ENCODE measurements at regions not wholly inside any gene's neighbourhood (a gene's known extent, or its start where the extent isn't known, plus 50 kb on each side); places are given as distances from the start of the nearest gene placed in this dataset.
"Not testable (repeated sequence)": the region's sequence is repeated elsewhere in the genome, so short reads cannot be mapped to it uniquely, and the experiment has no call there.

- 89% methylated on average over 5 of the region's 5 CpGs for WGBS (ENCODE audit: insufficient coverage)
- no peak for DNase-seq
- Histone ChIP-seq H3K36me3 (ENCODE audit: control insufficient read depth, insufficient read depth, low read length) (no peaks in the 10 kb centered on the region), H3K27me3 (ENCODE audit: control insufficient read depth, insufficient read depth, low read length) (no peaks in the 10 kb centered on the region), H3K4me1 (ENCODE audit: control insufficient read depth, insufficient read depth, low read length) (peaks cover 16% of the 10 kb centered on the region), H3K9me3 (ENCODE audit: control insufficient read depth, insufficient read depth, low read length) (peaks cover 9% of the 10 kb centered on the region), H3K4me3 (ENCODE audit: low read length) (no peak overlapping the region), H3K27ac (ENCODE audit: low read length) (no peak overlapping the region)
- Mint-ChIP-seq H3K27ac (peak overlapping the region in 1 of 2 donors; percentile 6), H3K4me3 (no peak overlapping the region), H3K4me1 (peaks cover 4 to 49% of the 10 kb centered on the region in 2 donors), H3K27me3 (ENCODE audit: low read depth in 2 of 2) (no peaks in the 10 kb centered on the region), H3K36me3 (no peaks in the 10 kb centered on the region), H3K9me3 (no peaks in the 10 kb centered on the region)
- ATAC-seq, result no peak
- intact Hi-C loops (cut with micrococcal nuclease), result no loop called here
- TF ChIP-seq CTCF (IDR thresholded peaks at IDR 0.05), result no peak
These were observed 156.1 kb downstream of the OR4M2 start for GRCh38 chr15:22236469-22236868.

- Mint-ChIP-seq H3K4me1 (peaks cover 4 to 36% of the 10 kb centered on the region in 2 donors), H3K4me3 (no peak overlapping the region)
- intact Hi-C loops (cut with micrococcal nuclease), result no loop called here
These were observed 157.6 kb downstream of the OR4M2 start for GRCh38 chr15:22237891-22238275.

GRCh38 chr15:22238276-22238958 lies 158.1 kb downstream of the OR4M2 start:
- not testable (repeated sequence) for ATAC-seq, H3K4me3 Mint-ChIP-seq
- H3K27ac Mint-ChIP-seq, result peak overlapping the region in 1 of 2 donors; percentile 70

More at GRCh38 chr15:22237891-22238275, 157.6 kb downstream of the OR4M2 start:
- 82% methylated on average over 9 of the region's 9 CpGs for WGBS (ENCODE audit: insufficient coverage)
- no peak for TF ChIP-seq CTCF (IDR thresholded peaks at IDR 0.05)
- no peak for DNase-seq
- H3K27ac ChIP-seq (ENCODE audit: low read length), result no peak overlapping the region
- H3K36me3 ChIP-seq (ENCODE audit: control insufficient read depth, insufficient read depth, low read length), result no peaks in the 10 kb centered on the region
- peaks cover 16% of the 10 kb centered on the region for H3K4me1 ChIP-seq (ENCODE audit: control insufficient read depth, insufficient read depth, low read length)
- peak overlapping the region in 1 of 2 donors; percentile 46 for H3K27ac Mint-ChIP-seq
- H3K27me3 Mint-ChIP-seq (ENCODE audit: low read depth in 2 of 2), result no peaks in the 10 kb centered on the region
- H3K27me3 ChIP-seq (ENCODE audit: control insufficient read depth, insufficient read depth, low read length), result no peaks in the 10 kb centered on the region
- H3K9me3 ChIP-seq (ENCODE audit: control insufficient read depth, insufficient read depth, low read length), result peaks cover 9% of the 10 kb centered on the region
- no peak for ATAC-seq
- H3K36me3 Mint-ChIP-seq, result no peaks in the 10 kb centered on the region
- no peak overlapping the region for H3K4me3 ChIP-seq (ENCODE audit: low read length)
- no peaks in the 10 kb centered on the region for H3K9me3 Mint-ChIP-seq

GRCh38 chr15:22238959-22239805 lies 158.9 kb downstream of the OR4M2 start:
- peak overlapping the region in 1 of 2 donors; percentile 70 for H3K27ac Mint-ChIP-seq
- WGBS (ENCODE audit: insufficient coverage), result 82% methylated on average over 17 of the region's 22 CpGs
- H3K4me1 Mint-ChIP-seq, result peaks cover 4 to 35% of the 10 kb centered on the region in 2 donors

More at GRCh38 chr15:22238276-22238958, 158.1 kb downstream of the OR4M2 start:
- H3K9me3 ChIP-seq (ENCODE audit: control insufficient read depth, insufficient read depth, low read length); H3K36me3 ChIP-seq (ENCODE audit: control insufficient read depth, insufficient read depth, low read length); H3K27me3 Mint-ChIP-seq (ENCODE audit: low read depth in 2 of 2); intact Hi-C loops (cut with micrococcal nuclease); H3K9me3 Mint-ChIP-seq; H3K4me3 ChIP-seq (ENCODE audit: low read length); DNase-seq; H3K27me3 ChIP-seq (ENCODE audit: control insufficient read depth, insufficient read depth, low read length); H3K27ac ChIP-seq (ENCODE audit: low read length); H3K36me3 Mint-ChIP-seq: not testable (repeated sequence)
- H3K4me1 Mint-ChIP-seq, result peaks cover 4 to 35% of the 10 kb centered on the region in 2 donors
- 91% methylated on average over 20 of the region's 20 CpGs for WGBS (ENCODE audit: insufficient coverage)
- H3K4me1 ChIP-seq (ENCODE audit: control insufficient read depth, insufficient read depth, low read length), result peaks cover 16% of the 10 kb centered on the region

More at GRCh38 chr15:22238959-22239805, 158.9 kb downstream of the OR4M2 start:
- H3K9me3 Mint-ChIP-seq; H3K4me3 ChIP-seq (ENCODE audit: low read length); H3K36me3 ChIP-seq (ENCODE audit: control insufficient read depth, insufficient read depth, low read length); H3K36me3 Mint-ChIP-seq; H3K27me3 Mint-ChIP-seq (ENCODE audit: low read depth in 2 of 2); H3K9me3 ChIP-seq (ENCODE audit: control insufficient read depth, insufficient read depth, low read length); DNase-seq; H3K4me3 Mint-ChIP-seq; H3K27ac ChIP-seq (ENCODE audit: low read length); H3K27me3 ChIP-seq (ENCODE audit: control insufficient read depth, insufficient read depth, low read length); intact Hi-C loops (cut with micrococcal nuclease): not testable (repeated sequence)
- peaks cover 16% of the 10 kb centered on the region for H3K4me1 ChIP-seq (ENCODE audit: control insufficient read depth, insufficient read depth, low read length)
- ATAC-seq, result peak; percentile 72 to 95 (median 92)

Data from natural killer cell (primary cell).